ENCODE measurements at regions not wholly inside any gene's neighbourhood (a gene's known extent, or its start where the extent isn't known, plus 50 kb on each side); places are given as distances from the start of the nearest gene placed in this dataset.
A peak's percentile ranks its signal among the peaks of the same experiment; 100 is the strongest.

GRCh38 chr1:217230412-217230811 is 400.5 kb downstream of the GPATCH2 start:
- intact Hi-C loops (cut with DNase I) = no loop called here
- DNase-seq = no peak

DNA sequence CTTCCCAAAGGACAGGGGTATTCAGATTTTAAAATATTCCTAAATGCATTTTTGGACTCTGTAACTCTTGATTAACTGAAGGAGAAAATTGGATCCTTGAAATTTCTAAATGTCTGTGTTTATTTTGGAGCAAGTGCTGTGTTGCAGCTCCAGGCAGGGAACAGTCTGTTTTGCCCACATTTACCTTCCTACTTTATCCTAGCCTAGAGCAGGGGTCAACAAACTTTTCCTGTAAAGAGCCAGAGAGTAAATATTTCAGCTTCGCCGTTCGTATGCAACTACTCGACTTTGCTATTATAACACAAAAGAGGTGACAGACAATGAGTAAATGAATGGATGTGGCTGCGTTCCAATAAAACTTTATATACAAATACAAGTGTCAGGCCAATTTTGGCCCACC is 402.2 kb downstream of the GPATCH2 start:
- no peak for DNase-seq
- intact Hi-C loops (cut with DNase I) = no loop called here

- no peak for DNase-seq
- intact Hi-C loops (cut with DNase I) = no loop called here
Observed at GRCh38 chr1:217224201-217224600, 406.7 kb downstream of the GPATCH2 start.

GRCh38 chr1:217214551-217214950 is 416.3 kb downstream of the GPATCH2 start:
- intact Hi-C loops (cut with DNase I) = no loop called here

DNA sequence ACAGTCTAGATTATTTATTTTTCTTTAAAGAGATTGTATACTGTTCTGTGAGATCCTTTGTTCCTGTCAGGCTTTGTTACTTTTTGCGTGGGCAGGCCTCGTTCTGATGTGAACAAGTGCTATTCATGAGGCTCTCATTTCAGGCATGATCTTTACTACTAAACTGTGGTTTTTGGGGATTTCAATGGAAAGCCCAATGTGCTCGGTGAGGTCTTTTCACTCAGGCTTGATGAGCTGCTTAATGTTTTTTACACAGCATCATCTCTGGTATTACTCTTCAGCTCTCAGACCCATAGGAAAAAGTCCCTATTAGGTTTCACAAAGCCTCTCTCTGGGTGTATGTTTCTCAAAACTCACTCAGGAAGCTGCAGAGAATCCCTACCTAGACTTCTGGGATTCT is 419.4 kb downstream of the GPATCH2 start:
- intact Hi-C loops (cut with DNase I) = no loop called here
- DNase-seq = no peak

More at GRCh38 chr1:217214551-217214950, 416.3 kb downstream of the GPATCH2 start:
- no peak for DNase-seq

- no peak for DNase-seq
- intact Hi-C loops (cut with DNase I) = no loop called here
Observed at GRCh38 chr1:217205578-217205977, 425.3 kb downstream of the GPATCH2 start.

DNA sequence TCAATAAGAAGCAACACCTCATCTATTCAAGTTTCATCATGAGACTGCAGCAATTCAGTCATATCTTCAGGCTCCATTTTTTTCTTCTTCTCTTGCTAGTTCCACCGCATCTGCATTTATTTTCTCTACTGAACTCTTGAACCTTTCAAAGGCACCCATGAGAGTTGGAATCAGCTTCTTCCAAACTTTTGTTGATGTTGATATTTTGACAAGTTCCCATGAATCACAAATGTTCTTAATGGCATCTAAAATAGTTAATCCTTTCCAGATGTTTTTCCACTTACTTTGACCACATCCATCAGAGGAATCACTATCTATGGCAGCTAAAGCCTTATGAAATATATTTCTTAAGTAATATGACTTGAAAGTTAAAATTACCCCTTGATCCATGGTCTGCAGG is 434.3 kb downstream of the GPATCH2 start:
- DNase-seq = no peak
- intact Hi-C loops (cut with DNase I) = no loop called here

GRCh38 chr1:217193151-217193550 is 437.7 kb downstream of the GPATCH2 start:
- no peak for DNase-seq
- intact Hi-C loops (cut with DNase I) = no loop called here

DNA sequence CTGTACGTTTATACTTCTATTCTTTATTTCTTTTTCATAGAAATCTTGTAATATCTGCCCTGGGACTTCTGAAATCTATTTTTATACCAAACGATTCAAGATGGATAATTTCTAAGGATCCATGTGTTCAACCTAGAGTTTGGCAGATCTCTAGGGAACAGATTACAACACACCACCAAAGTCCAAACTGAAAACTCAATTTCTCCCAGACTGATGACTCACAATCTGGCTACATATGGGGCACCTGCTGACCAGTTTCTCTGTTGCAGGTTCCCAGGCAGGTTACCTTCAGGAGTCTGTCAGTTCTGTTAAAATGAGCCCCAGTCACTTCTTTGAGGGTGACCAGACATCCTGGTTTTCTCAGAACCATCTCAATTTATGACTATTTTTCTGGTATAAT is 439.4 kb downstream of the GPATCH2 start:
- no peak for DNase-seq
- intact Hi-C loops (cut with DNase I) = no loop called here

GRCh38 chr1:217190359-217190758 is 440.5 kb downstream of the GPATCH2 start:
- no peak for DNase-seq
- intact Hi-C loops (cut with DNase I) = no loop called here

- no peak for DNase-seq
- intact Hi-C loops (cut with DNase I) = no loop called here
Observed at GRCh38 chr1:217189362-217189761, 441.5 kb downstream of the GPATCH2 start.

- DNase-seq = no peak
- intact Hi-C loops (cut with DNase I) = no loop called here
Observed at GRCh38 chr1:217188280-217189237, 442.3 kb downstream of the GPATCH2 start.

GRCh38 chr1:217186664-217187063 is 444.2 kb downstream of the GPATCH2 start:
- intact Hi-C loops (cut with DNase I) = no loop called here
- DNase-seq = no peak

DNA sequence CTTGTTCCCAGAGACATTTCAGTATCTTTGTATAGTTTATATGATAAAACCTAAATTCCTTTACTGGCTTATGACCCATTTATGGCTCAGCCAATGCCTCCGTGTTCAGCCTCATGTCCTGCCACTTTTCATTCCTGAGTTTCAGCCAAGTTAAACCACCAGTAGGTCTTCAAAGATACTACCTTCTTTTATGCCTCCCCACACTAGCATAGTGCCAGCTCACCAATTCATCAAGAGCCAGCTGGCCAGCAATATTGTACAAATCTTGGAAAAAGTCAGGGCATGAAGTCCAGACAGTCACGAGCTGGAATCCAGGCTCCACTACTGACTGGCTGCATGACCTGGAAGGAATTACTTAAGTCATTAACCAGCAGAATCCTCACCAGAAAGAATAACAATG is 446.0 kb downstream of the GPATCH2 start:
- DNase-seq = no peak
- intact Hi-C loops (cut with DNase I) = no loop called here

DNA sequence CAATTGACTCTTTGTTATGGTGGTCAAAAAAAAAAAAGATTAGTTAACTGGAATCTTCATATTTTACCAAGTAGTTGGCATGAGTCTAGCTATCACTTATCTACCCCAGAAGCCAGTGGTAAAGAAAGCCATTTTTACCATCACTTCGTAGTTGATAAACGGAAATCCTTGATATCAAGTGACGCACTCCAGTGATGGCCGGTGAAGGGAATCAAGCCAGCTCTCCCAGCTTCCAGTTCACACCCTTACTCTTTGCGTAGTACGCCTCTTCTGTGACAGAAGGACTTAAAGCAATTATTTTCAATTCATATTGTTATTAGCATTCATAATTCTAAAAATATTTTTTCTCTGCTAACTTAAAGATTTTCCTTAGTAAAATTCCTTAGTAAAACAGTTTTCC is 447.9 kb downstream of the GPATCH2 start:
- no peak for DNase-seq
- intact Hi-C loops (cut with DNase I) = no loop called here

DNA sequence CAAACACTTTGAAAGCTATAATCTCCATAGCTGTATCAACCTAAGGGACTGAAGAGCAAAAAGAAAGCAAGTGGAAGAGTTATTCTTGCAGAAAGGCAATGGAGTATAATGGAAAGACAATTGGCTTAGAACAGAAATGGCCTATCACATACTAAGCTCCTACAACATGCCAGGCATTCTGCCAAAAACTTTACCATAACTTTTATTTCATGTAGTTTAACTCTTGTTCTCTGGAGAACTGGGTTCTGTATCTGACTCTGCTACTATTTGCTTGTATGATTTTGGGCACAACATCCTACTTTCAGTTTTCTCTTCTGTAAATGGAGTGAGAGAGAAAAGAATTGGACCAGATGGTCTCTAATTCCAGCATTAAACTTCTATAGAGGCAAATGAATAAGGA is 449.1 kb downstream of the GPATCH2 start:
- no peak for DNase-seq
- intact Hi-C loops (cut with DNase I) = no loop called here

- no peak for DNase-seq
- intact Hi-C loops (cut with DNase I) = no loop called here
Observed at GRCh38 chr1:217181176-217181746, 449.6 kb downstream of the GPATCH2 start.

GRCh38 chr1:217180443-217180842 is 450.4 kb downstream of the GPATCH2 start:
- no peak for DNase-seq
- intact Hi-C loops (cut with DNase I) = no loop called here

- intact Hi-C loops (cut with DNase I) = no loop called here
- DNase-seq = no peak
Observed at GRCh38 chr1:217164403-217164802, 441.2 kb upstream of the ESRRG start.

DNA sequence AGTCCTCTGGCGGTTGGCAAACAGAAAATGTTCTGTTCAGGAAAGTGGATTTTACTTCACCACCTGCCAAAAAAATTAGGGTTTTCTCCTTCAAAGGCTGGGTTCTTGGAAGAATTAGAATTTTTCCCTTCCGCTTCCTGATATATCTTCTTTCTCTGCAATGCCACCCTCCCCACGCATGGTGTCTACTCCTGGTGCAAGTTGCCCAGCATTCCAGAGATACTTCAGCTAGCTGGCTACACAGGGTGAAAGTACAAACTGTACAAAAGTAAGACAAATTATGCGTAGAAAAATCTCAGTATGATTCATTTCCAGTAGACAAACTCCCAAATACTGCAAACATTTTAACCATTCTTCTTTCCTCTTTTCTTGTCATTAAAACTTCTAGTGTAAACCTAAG is 430.1 kb upstream of the ESRRG start:
- intact Hi-C loops (cut with DNase I) = no loop called here

DNA sequence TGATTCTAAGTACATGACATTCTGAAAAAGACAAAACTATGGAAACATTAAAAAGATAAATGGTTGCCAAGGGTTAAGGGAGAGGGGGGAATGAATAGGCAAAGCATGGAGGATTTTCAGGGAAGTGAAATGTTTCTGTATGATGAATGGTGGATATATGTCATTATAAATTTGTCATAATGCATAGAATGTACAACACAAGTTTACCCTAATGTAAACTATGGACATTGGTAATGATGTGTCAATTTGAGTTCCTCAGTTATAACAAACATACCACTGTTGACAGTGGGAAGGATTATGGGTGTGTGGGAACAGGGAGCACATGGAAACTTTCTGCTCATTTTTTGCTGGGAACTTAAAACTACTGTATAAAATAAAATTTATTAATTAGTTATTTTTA is 427.1 kb upstream of the ESRRG start:
- no peak for DNase-seq

More for the DNA sequence above, 430.1 kb upstream of the ESRRG start:
- peak in 2 of 10 donors; percentile 68 to 77 for DNase-seq

DNA sequence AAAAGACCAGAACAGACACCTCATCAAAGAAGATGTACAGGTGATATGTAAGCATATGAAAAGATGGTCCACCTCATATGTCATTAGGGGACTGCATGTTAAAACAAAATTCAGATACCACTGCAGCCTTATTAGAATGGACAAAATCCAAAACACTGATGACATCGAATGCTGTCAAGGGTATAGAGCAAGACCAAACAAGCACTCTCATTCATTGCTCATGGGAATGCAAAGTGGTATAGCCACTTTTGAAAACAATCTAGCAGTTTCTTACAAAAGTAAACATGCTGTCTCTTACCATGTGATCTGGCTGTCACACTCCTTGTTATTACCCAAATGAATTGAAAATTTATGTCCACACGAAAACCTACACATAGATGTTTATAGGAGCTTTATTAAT is 426.6 kb upstream of the ESRRG start:
- intact Hi-C loops (cut with DNase I) = no loop called here
- no peak for DNase-seq

More for the DNA sequence above, 427.1 kb upstream of the ESRRG start:
- intact Hi-C loops (cut with DNase I) = no loop called here

All from posterior cingulate gyrus (tissue), 11 donors.